ENCODE measurements at regions not wholly inside any gene's neighbourhood (a gene's known extent, or its start where the extent isn't known, plus 50 kb on each side); places are given as distances from the start of the nearest gene placed in this dataset.
"Not testable (repeated sequence)": the region's sequence is repeated elsewhere in the genome, so short reads cannot be mapped to it uniquely, and the experiment has no call there.

DNA sequence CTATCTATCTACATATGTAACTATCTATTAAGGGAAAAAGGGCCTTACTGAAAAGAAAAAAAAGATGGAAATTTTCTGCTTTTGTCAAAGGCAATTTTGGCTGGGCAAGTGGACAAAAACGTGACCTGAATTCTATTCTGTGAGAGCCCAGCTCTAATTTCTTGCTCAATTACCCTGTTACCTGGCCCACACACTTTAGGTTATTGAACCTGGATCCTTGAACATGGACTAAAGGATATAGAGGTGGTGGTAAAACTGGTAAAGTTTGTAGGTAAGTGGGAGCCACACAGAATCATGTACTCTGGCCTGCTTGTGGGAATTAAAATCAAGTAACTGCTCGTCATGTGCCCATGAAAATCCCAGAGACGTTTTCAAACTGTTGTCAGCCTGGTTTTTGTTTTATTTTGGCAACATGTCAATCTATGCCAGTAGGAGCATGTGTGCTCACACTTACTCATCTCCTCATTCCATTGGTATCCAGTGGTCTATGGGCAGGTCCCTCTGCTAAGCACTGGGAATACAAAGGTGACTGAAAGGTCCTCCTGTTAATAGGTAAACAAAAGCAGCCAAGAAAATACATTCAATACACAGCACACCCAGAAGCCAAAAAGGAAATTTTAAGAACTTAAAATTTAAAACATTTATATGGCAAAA is 113.7 kb upstream of the WARS2 start:
- H3K4me2 ChIP-seq (ENCODE audit: insufficient read depth, low read length, poor library complexity, severe bottlenecking), result no peak overlapping the region
- no peak overlapping the region for H2BK15ac ChIP-seq (ENCODE audit: low read length)
- H2BK5ac ChIP-seq (ENCODE audit: low read length), result no peak overlapping the region
- no peak overlapping the region for H2AK5ac ChIP-seq (ENCODE audit: low read depth, low read length)
- H3K27me3 ChIP-seq (ENCODE audit: control insufficient read depth in 3 of 3, insufficient read depth in 3 of 3, low read depth in 1 of 3, low read length in 3 of 3), result no peaks in the 10 kb centered on the region
- no peak overlapping the region for H2AFZ ChIP-seq (ENCODE audit: low read length)
- no peak for DNase-seq (ENCODE audit: low spot score)
- no peak overlapping the region for H3K4me3 ChIP-seq (ENCODE audit: low read length in 2 of 2)
- no peak overlapping the region for H3K4ac ChIP-seq (ENCODE audit: low read length)
- no peaks in the 10 kb centered on the region for H3K4me1 ChIP-seq (ENCODE audit: control insufficient read depth in 2 of 2, insufficient read depth in 1 of 2, low read depth in 1 of 2, low read length in 2 of 2)
- H3K18ac ChIP-seq (ENCODE audit: low read length), result no peak overlapping the region
- no peak overlapping the region for H2BK12ac ChIP-seq (ENCODE audit: low read length)
- H3K14ac ChIP-seq (ENCODE audit: low read length), result no peak overlapping the region
- no peaks in the 10 kb centered on the region for H3K9me3 ChIP-seq (replicated peaks in 1 of 2; ENCODE audit: control insufficient read depth in 2 of 2, insufficient read depth in 1 of 2, low read depth in 1 of 2, low read length in 2 of 2)
- H3K23ac ChIP-seq (ENCODE audit: low read depth, low read length, poor library complexity), result no peak overlapping the region
- no peak overlapping the region for H3K9ac ChIP-seq (ENCODE audit: low read depth, low read length, poor library complexity)
- no peaks in the 10 kb centered on the region for H3K36me3 ChIP-seq (replicated peaks in 1 of 2; ENCODE audit: control insufficient read depth in 2 of 2, insufficient read depth in 2 of 2, low read length in 2 of 2)
- no peak overlapping the region for H4K8ac ChIP-seq (ENCODE audit: low read depth, low read length)
- no CpG with 5 or more reads among the region's 3 CpGs for WGBS, 2 donors (ENCODE audit: extremely low coverage in 2 of 2, insufficient read length in 2 of 2, insufficient replicate concordance in 1 of 2)
- no peaks in the 10 kb centered on the region for H3K79me1 ChIP-seq (ENCODE audit: low read depth, low read length)
- no peak overlapping the region for H4K91ac ChIP-seq (ENCODE audit: low read depth, low read length, poor library complexity)
- H2BK120ac ChIP-seq (ENCODE audit: low read depth, low read length), result no peak overlapping the region
- H3K27ac ChIP-seq (replicated peaks; ENCODE audit: low read length), result no peak overlapping the region

DNA sequence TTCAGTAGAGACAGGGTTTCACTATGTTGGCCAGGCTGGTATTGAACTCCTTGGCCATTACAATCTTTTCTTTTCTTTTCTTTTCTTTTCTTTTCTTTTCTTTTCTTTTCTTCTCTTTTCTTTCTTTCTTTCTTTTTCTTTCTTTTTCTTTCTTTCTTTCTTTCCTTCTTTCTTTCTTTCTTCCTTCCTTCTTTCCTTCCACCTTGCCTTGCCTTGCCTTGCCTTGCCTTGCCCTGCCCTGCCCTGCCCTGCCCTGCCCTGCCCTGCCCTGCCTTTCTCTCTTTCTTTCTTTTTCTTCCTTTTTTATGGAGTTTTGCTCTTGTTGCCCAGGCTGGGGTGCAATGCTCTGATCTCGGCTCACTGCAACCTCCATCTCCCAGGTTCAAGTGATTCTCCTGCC is 112.5 kb upstream of the HAO2 start:
- H3K4ac ChIP-seq (ENCODE audit: low read length); H3K4me2 ChIP-seq (ENCODE audit: insufficient read depth, low read length, poor library complexity, severe bottlenecking); H3K18ac ChIP-seq (ENCODE audit: low read length); H4K8ac ChIP-seq (ENCODE audit: low read depth, low read length); H3K36me3 ChIP-seq (replicated peaks in 1 of 2; ENCODE audit: control insufficient read depth in 2 of 2, insufficient read depth in 2 of 2, low read length in 2 of 2); H2BK120ac ChIP-seq (ENCODE audit: low read depth, low read length); H2BK12ac ChIP-seq (ENCODE audit: low read length); H3K9me3 ChIP-seq (replicated peaks in 1 of 2; ENCODE audit: control insufficient read depth in 2 of 2, insufficient read depth in 1 of 2, low read depth in 1 of 2, low read length in 2 of 2); H2AK5ac ChIP-seq (ENCODE audit: low read depth, low read length); H4K91ac ChIP-seq (ENCODE audit: low read depth, low read length, poor library complexity); H3K4me1 ChIP-seq (ENCODE audit: control insufficient read depth in 2 of 2, insufficient read depth in 1 of 2, low read depth in 1 of 2, low read length in 2 of 2); H2BK5ac ChIP-seq (ENCODE audit: low read length); H3K79me1 ChIP-seq (ENCODE audit: low read depth, low read length); H2AFZ ChIP-seq (ENCODE audit: low read length); H2BK15ac ChIP-seq (ENCODE audit: low read length); DNase-seq (ENCODE audit: low spot score); H3K14ac ChIP-seq (ENCODE audit: low read length); H3K27me3 ChIP-seq (ENCODE audit: control insufficient read depth in 3 of 3, insufficient read depth in 3 of 3, low read depth in 1 of 3, low read length in 3 of 3); H3K27ac ChIP-seq (replicated peaks; ENCODE audit: low read length); H3K23ac ChIP-seq (ENCODE audit: low read depth, low read length, poor library complexity); H3K9ac ChIP-seq (ENCODE audit: low read depth, low read length, poor library complexity); H3K4me3 ChIP-seq (ENCODE audit: low read length in 2 of 2): not testable (repeated sequence)
- WGBS, 2 donors (ENCODE audit: extremely low coverage in 2 of 2, insufficient read length in 2 of 2, insufficient replicate concordance in 1 of 2), result no CpG with 5 or more reads among the region's 1 CpG

DNA sequence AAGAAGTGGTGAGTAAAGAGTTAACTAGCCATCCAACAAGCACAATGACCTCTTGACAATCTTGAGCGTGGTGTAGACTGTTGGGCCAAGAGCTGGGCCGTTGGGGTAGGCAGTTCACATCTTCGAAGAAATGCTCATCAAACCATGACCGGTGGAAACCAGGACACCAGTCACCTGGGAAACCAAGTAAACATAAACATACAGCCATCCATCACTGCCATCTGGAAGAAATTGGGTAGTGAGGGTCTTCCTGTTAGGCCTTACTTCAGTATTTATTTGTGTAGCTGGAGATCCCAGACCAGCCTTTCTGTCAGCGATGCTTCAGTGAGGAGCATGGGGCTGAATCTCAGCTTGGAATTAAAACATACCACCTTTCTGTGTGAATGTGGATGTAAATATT is 108.1 kb upstream of the HAO2 start:
- no peak overlapping the region for H3K14ac ChIP-seq (ENCODE audit: low read length)
- no peak for DNase-seq (ENCODE audit: low spot score)
- no peaks in the 10 kb centered on the region for H3K27me3 ChIP-seq (ENCODE audit: control insufficient read depth in 3 of 3, insufficient read depth in 3 of 3, low read depth in 1 of 3, low read length in 3 of 3)
- no peak overlapping the region for H3K4me3 ChIP-seq (ENCODE audit: low read length in 2 of 2)
- H2BK12ac ChIP-seq (ENCODE audit: low read length), result no peak overlapping the region
- H3K18ac ChIP-seq (ENCODE audit: low read length), result no peak overlapping the region
- H3K4me1 ChIP-seq (ENCODE audit: control insufficient read depth in 2 of 2, insufficient read depth in 1 of 2, low read depth in 1 of 2, low read length in 2 of 2), result no peaks in the 10 kb centered on the region
- no peak overlapping the region for H2BK120ac ChIP-seq (ENCODE audit: low read depth, low read length)
- no peak overlapping the region for H3K27ac ChIP-seq (replicated peaks; ENCODE audit: low read length)
- no peaks in the 10 kb centered on the region for H3K9me3 ChIP-seq (replicated peaks in 1 of 2; ENCODE audit: control insufficient read depth in 2 of 2, insufficient read depth in 1 of 2, low read depth in 1 of 2, low read length in 2 of 2)
- H3K36me3 ChIP-seq (replicated peaks in 1 of 2; ENCODE audit: control insufficient read depth in 2 of 2, insufficient read depth in 2 of 2, low read length in 2 of 2), result no peaks in the 10 kb centered on the region
- H4K91ac ChIP-seq (ENCODE audit: low read depth, low read length, poor library complexity), result no peak overlapping the region
- H3K23ac ChIP-seq (ENCODE audit: low read depth, low read length, poor library complexity), result no peak overlapping the region
- H2AK5ac ChIP-seq (ENCODE audit: low read depth, low read length), result no peak overlapping the region
- H4K8ac ChIP-seq (ENCODE audit: low read depth, low read length), result no peak overlapping the region
- no peaks in the 10 kb centered on the region for H3K79me1 ChIP-seq (ENCODE audit: low read depth, low read length)
- no peak overlapping the region for H3K4me2 ChIP-seq (ENCODE audit: insufficient read depth, low read length, poor library complexity, severe bottlenecking)
- WGBS, 2 donors (ENCODE audit: extremely low coverage in 2 of 2, insufficient read length in 2 of 2, insufficient replicate concordance in 1 of 2), result no CpG with 5 or more reads among the region's 5 CpGs
- H3K4ac ChIP-seq (ENCODE audit: low read length), result no peak overlapping the region
- no peak overlapping the region for H2BK15ac ChIP-seq (ENCODE audit: low read length)
- no peak overlapping the region for H2AFZ ChIP-seq (ENCODE audit: low read length)
- H3K9ac ChIP-seq (ENCODE audit: low read depth, low read length, poor library complexity), result no peak overlapping the region
- H2BK5ac ChIP-seq (ENCODE audit: low read length), result no peak overlapping the region

DNA sequence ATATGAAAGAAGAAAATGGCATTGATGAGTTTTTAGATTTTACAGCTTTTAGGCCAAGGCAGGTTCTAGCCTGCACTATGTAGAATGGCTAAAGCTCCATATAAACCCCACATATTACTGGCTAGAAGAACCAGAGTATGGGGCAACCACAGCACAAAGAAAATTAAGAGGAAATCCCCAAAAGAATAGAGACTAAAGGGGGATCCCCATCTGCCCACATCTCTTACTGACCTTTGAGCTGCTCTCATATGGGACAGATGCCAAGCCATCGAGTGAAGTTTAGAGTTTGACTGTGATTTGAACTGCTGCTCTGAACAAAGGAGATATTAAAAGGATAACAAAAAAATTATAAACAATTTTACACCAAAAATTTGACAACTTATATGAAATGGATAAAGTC is 102.2 kb upstream of the HAO2 start:
- Histone ChIP-seq H2AFZ (ENCODE audit: low read length) (no peak overlapping the region), H3K36me3 (replicated peaks in 1 of 2; ENCODE audit: control insufficient read depth in 2 of 2, insufficient read depth in 2 of 2, low read length in 2 of 2) (no peaks in the 10 kb centered on the region), H3K9ac (ENCODE audit: low read depth, low read length, poor library complexity) (no peak overlapping the region), H2BK12ac (ENCODE audit: low read length) (no peak overlapping the region), H3K9me3 (replicated peaks in 1 of 2; ENCODE audit: control insufficient read depth in 2 of 2, insufficient read depth in 1 of 2, low read depth in 1 of 2, low read length in 2 of 2) (no peaks in the 10 kb centered on the region), H3K23ac (ENCODE audit: low read depth, low read length, poor library complexity) (no peak overlapping the region), H3K4me1 (ENCODE audit: control insufficient read depth in 2 of 2, insufficient read depth in 1 of 2, low read depth in 1 of 2, low read length in 2 of 2) (no peaks in the 10 kb centered on the region), H3K79me1 (ENCODE audit: low read depth, low read length) (no peaks in the 10 kb centered on the region), H2AK5ac (ENCODE audit: low read depth, low read length) (no peak overlapping the region), H3K14ac (ENCODE audit: low read length) (no peak overlapping the region), H3K4me3 (ENCODE audit: low read length in 2 of 2) (no peak overlapping the region), H2BK120ac (ENCODE audit: low read depth, low read length) (no peak overlapping the region), H3K4me2 (ENCODE audit: insufficient read depth, low read length, poor library complexity, severe bottlenecking) (no peak overlapping the region), H3K18ac (ENCODE audit: low read length) (no peak overlapping the region), H3K27me3 (ENCODE audit: control insufficient read depth in 3 of 3, insufficient read depth in 3 of 3, low read depth in 1 of 3, low read length in 3 of 3) (no peaks in the 10 kb centered on the region), H3K4ac (ENCODE audit: low read length) (no peak overlapping the region), H2BK15ac (ENCODE audit: low read length) (no peak overlapping the region), H2BK5ac (ENCODE audit: low read length) (no peak overlapping the region), H4K91ac (ENCODE audit: low read depth, low read length, poor library complexity) (no peak overlapping the region), H4K8ac (ENCODE audit: low read depth, low read length) (no peak overlapping the region), H3K27ac (replicated peaks; ENCODE audit: low read length) (no peak overlapping the region)
- DNase-seq (ENCODE audit: low spot score), result no peak
- WGBS, 2 donors (ENCODE audit: extremely low coverage in 2 of 2, insufficient read length in 2 of 2, insufficient replicate concordance in 1 of 2), result no CpG with 5 or more reads among the region's 1 CpG

All from neuronal stem cell (in vitro differentiated cells).